ENCODE measurements at regions not wholly inside any gene's neighbourhood (a gene's known extent, or its start where the extent isn't known, plus 50 kb on each side); places are given as distances from the start of the nearest gene placed in this dataset.

DNA sequence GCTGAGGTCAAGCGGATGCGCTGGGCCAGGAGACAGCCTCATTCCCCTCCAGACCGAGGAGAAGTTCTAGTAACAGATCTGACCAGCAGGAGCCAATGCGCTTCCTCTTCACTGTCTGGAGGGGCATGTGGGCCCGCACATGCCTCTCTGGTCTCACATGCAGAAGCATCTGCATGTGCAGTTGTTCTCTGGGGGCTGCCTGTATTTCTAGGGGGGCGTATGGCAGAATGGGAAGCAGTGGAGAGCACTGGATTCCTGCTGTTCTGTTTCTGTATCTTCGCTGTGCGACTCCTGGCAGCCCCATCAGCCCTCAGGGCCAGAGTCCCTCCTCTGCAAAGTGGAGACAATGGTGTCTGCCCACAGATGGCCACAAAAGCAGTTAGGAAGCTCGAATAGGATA lies 170.4 kb upstream of the IQSEC1 start:
- H3K4me3 ChIP-seq (ENCODE audit: low read depth, low read length), result no peak overlapping the region
- TF ChIP-seq MYC (IDR thresholded peaks at IDR 0.05; ENCODE audit: low read depth, low read length) (no peak), POLR2A (IDR thresholded peaks at IDR 0.05; ENCODE audit: extremely low read depth, insufficient read length) (no peak)
- TF ChIP-seq, protein P1, sequence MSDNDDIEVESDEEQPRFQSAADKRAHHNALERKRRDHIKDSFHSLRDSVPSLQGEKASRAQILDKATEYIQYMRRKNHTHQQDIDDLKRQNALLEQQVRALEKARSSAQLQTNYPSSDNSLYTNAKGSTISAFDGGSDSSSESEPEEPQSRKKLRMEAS (IDR thresholded peaks at IDR 0.05; ENCODE audit: low read depth, low read length), result no peak
- DNase-seq (ENCODE audit: low read depth), result no peak

- H3K4me3 ChIP-seq (ENCODE audit: low read depth, low read length), result no peak overlapping the region
- TF ChIP-seq, protein P1 (IDR thresholded peaks at IDR 0.05; ENCODE audit: low read depth, low read length), result no peak
- TF ChIP-seq, protein P2, sequence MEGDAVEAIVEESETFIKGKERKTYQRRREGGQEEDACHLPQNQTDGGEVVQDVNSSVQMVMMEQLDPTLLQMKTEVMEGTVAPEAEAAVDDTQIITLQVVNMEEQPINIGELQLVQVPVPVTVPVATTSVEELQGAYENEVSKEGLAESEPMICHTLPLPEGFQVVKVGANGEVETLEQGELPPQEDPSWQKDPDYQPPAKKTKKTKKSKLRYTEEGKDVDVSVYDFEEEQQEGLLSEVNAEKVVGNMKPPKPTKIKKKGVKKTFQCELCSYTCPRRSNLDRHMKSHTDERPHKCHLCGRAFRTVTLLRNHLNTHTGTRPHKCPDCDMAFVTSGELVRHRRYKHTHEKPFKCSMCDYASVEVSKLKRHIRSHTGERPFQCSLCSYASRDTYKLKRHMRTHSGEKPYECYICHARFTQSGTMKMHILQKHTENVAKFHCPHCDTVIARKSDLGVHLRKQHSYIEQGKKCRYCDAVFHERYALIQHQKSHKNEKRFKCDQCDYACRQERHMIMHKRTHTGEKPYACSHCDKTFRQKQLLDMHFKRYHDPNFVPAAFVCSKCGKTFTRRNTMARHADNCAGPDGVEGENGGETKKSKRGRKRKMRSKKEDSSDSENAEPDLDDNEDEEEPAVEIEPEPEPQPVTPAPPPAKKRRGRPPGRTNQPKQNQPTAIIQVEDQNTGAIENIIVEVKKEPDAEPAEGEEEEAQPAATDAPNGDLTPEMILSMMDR (IDR thresholded peaks at IDR 0.05; ENCODE audit: low read depth, low read length), result no peak
- TF ChIP-seq POLR2A (IDR thresholded peaks at IDR 0.05; ENCODE audit: extremely low read depth, insufficient read length) (no peak), MYC (IDR thresholded peaks at IDR 0.05; ENCODE audit: low read depth, low read length) (no peak)
- no peak for DNase-seq (ENCODE audit: low read depth)
Measured at GRCh38 chr3:13242364-13242737, 169.1 kb upstream of the IQSEC1 start.

GRCh38 chr3:13241621-13242363 lies 168.6 kb upstream of the IQSEC1 start:
- no peak for DNase-seq (ENCODE audit: low read depth)
- no peak overlapping the region for H3K4me3 ChIP-seq (ENCODE audit: low read depth, low read length)
- TF ChIP-seq, protein P2 (IDR thresholded peaks at IDR 0.05; ENCODE audit: low read depth, low read length), result no peak
- TF ChIP-seq, protein P1 (IDR thresholded peaks at IDR 0.05; ENCODE audit: low read depth, low read length), result peak; percentile 20; the same call in 1 of the 2 replicates

- no peak overlapping the region for H3K4me3 ChIP-seq (ENCODE audit: low read depth, low read length)
- no peak for TF ChIP-seq MYC (IDR thresholded peaks at IDR 0.05; ENCODE audit: low read depth, low read length)
- TF ChIP-seq, protein P1 (IDR thresholded peaks at IDR 0.05; ENCODE audit: low read depth, low read length), result no peak
- TF ChIP-seq, protein P2 (IDR thresholded peaks at IDR 0.05; ENCODE audit: low read depth, low read length), result no peak
- no peak for TF ChIP-seq POLR2A (IDR thresholded peaks at IDR 0.05; ENCODE audit: extremely low read depth, insufficient read length)
- no peak for DNase-seq (ENCODE audit: low read depth)
Measured at GRCh38 chr3:13240928-13241618, 167.8 kb upstream of the IQSEC1 start.

DNA sequence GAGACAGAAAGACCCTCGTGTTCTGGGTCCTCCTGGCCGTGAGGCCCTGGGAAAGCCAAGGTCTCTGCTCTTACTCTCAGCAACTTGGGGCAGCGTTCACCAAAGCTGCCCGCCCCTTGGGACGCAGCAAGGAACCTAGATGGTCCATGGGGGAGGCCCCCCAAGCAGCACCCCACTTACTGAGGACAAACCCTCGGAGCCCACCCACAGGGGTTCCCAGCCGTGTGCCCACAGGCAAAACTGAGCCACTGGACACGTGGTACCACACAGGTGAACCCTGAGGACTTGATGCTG lies 166.2 kb upstream of the IQSEC1 start:
- no peak overlapping the region for H3K4me3 ChIP-seq (ENCODE audit: low read depth, low read length)
- DNase-seq (ENCODE audit: low read depth), result no peak
- TF ChIP-seq MYC (IDR thresholded peaks at IDR 0.05; ENCODE audit: low read depth, low read length), result no peak
- TF ChIP-seq POLR2A (IDR thresholded peaks at IDR 0.05; ENCODE audit: extremely low read depth, insufficient read length), result no peak
- TF ChIP-seq, protein P1 (IDR thresholded peaks at IDR 0.05; ENCODE audit: low read depth, low read length), result no peak

GRCh38 chr3:13238687-13239466 lies 165.6 kb upstream of the IQSEC1 start:
- no peak for DNase-seq (ENCODE audit: low read depth)
- TF ChIP-seq MYC (IDR thresholded peaks at IDR 0.05; ENCODE audit: low read depth, low read length), result no peak
- TF ChIP-seq POLR2A (IDR thresholded peaks at IDR 0.05; ENCODE audit: extremely low read depth, insufficient read length), result no peak
- TF ChIP-seq, protein P1 (IDR thresholded peaks at IDR 0.05; ENCODE audit: low read depth, low read length), result no peak
- TF ChIP-seq, protein P2 (IDR thresholded peaks at IDR 0.05; ENCODE audit: low read depth, low read length), result no peak

More at GRCh38 chr3:13238687-13239466, 165.6 kb upstream of the IQSEC1 start:
- no peak overlapping the region for H3K4me3 ChIP-seq (ENCODE audit: low read depth, low read length)

Measured in NB4 (cell line).